Medulla oblongata (tissue), 1 donor: ENCODE measurements at regions not wholly inside any gene's neighbourhood (a gene's known extent, or its start where the extent isn't known, plus 50 kb on each side); places are given as distances from the start of the nearest gene placed in this dataset.
"Not testable (repeated sequence)": the region's sequence is repeated elsewhere in the genome, so short reads cannot be mapped to it uniquely, and the experiment has no call there.

Source experiments
- DNase-seq: peaks from one replicate; pipeline ENCODE4 v3.0.0-alpha.2; 2015; ENCODE audit errors: extremely low spot score

DNA sequence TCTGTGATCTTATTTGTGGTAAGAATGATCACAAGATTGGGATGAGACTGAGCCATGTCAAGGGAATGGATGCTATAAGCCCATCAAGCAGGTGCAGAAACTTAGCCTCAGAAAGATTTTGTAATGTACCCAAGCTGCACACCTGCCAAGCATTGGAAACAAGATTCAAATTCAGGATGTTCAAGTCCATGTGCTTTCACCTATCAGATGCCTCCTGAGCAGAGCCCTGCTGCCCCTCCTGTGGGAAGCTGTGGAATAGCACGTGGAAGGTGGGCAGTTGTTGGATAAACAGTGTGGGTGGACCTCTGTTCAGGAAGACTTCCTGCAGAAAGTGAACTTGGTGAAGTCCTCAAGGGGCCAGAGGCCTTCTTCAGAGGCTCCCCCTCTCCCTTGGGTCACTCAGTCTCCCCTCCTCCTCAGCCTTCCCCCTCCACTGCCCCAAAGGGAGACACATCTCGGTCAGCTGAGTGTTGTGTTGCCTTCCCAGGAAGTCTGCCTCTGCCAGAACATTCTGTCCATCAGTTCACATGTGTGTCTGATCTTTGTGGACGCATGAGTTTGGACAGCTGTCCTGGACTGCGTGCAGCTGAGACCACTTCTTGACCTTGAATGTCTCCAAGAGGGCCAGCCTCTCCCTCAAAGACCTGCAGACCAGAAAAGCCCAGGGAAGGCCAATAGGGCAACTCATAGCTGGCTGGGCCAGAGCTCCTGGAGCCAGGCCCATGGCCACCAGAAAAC is 186.1 kb downstream of the INHBB start:
- no peak for DNase-seq

- no peak for DNase-seq
Measured at GRCh38 chr2:120533625-120534024, 187.7 kb downstream of the INHBB start.

- no peak for DNase-seq
Measured at GRCh38 chr2:120534457-120534856, 188.5 kb downstream of the INHBB start.

- no peak for DNase-seq
Measured at GRCh38 chr2:120535081-120535480, 189.1 kb downstream of the INHBB start.

- DNase-seq, result no peak
Measured at GRCh38 chr2:120536141-120536540, 190.2 kb downstream of the INHBB start.

DNA sequence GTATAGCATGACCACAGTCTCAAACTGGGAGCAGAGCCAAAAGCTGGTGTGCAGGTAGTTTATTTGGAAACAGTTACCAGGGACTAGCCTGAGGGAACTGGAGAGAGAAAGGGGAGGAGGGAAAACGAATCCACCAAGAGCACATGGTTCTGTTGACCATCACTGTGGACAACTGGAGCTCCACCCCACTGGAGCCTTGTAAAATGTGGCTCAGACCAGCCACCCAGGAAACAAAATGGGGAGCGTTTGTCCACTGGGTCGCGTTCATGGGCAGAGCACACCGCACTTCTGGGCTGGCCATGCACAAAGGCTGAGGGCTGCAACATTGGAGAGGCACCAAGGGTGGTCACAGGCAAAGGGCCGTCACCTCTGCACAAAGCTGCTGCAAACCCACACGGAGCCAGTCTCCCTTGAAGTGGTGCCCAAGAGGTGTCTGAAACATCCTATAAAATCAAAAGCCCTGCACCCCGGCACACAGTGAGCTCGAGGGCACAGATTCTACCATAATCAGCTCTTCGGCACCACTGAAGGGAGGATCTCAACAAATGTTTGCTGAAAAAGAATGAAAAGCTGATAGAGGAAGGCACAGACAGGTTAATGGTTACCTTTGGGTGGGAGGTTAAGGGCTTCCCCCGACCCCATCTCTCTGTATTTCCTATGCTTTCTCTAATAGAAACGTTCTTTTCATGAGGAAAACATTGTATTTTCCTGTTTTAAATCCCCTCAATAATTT is 192.9 kb downstream of the INHBB start:
- no peak for DNase-seq

DNA sequence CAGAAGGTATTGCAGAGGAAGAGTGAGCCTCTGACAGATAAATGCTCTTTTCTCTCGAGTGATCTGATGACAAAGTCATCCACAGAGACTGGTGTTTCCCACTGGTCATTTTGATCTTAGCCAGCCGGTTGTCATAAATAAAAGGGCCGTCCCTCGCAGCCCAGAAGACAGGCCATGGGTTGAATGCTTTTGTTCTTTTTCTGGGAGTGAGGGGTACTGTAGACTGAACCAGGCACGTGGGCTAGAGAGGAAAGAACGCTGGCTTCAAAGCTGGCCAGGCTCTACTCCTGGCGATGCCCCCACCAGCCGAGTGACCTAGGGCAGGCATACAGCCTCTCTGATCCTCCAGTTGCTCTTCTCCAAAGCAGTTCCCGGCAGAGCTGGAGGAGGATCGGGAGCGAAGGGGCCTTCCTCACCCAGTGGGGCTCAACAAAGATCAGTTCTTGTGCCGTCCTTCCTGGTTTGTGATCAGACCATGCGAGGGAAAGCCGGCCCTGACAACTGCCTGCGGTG is 193.5 kb downstream of the INHBB start:
- DNase-seq, result no peak

DNA sequence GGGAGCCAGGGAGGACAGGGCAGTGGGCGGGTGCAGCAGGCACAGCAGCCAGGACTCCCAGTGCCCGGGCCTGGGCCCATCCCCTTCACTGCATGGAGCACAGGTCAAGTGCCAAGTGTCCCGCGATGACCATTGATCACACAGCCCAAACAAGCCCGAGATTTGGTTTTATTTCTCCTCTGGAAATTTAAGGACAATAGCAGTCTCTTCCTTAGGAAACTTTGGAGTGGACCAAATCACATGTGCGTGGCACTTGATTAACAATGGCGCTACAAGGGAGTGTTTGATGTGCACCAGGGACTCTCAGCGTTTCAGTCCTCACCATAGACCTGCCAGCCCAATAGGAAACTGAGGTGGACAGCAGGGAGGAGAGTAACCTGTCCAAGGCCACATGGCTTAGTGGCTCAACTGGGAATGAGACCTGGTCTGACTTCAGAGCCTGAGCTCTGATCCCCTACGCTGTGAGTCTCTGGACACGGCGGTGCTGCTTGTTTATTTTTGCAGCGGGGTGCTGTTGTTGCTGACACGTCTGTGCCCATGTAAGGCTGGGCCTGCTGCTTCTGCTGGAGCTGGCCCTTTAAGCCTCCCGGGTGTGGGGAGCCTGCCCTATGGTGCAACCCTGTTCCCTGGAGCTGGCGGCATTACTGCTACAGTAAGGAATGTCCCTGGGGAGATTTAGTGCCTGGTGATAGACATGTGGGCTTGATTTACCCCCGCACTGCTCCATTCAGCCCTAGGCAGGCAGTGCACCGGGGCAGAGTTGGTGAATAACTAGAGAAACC is 194.2 kb downstream of the INHBB start:
- no peak for DNase-seq

- no peak for DNase-seq
Measured at GRCh38 chr2:120540719-120541552, 194.7 kb upstream of the GLI2 start.

GRCh38 chr2:120541553-120541932 is 194.1 kb upstream of the GLI2 start:
- no peak for DNase-seq

- DNase-seq, result no peak
Measured at GRCh38 chr2:120541972-120542670, 193.5 kb upstream of the GLI2 start.

DNA sequence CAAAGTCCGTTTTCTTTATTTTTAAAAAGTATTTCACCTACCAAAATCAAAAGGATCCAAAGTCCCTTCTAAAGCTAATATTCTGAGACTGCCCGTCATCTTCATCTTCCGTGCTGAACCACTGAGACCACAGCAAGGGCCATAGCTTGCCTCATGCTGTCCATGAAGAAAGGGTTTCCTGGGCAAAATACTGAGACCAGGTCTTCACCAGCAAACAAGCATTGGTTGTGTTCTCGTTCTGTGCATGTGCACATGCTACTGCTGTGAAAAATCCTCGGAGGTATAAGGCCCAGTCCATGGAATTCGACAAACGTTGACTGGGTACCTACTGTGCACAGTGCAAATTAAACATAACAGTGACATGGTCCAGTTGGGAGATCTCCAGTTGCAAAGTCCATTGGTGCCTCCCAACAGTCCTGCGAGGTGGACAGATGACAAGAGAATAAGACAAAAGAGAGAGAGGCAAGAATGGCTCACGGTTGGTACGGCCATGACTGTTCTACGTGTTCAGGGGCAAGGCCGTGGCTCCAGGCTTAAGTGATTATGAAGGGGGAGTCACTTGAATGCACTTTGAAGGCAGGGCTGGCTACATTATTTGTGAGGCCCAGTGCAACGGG is 192.6 kb upstream of the GLI2 start:
- no peak for DNase-seq

- no peak for DNase-seq
Measured at GRCh38 chr2:120543899-120544298, 191.8 kb upstream of the GLI2 start.

DNA sequence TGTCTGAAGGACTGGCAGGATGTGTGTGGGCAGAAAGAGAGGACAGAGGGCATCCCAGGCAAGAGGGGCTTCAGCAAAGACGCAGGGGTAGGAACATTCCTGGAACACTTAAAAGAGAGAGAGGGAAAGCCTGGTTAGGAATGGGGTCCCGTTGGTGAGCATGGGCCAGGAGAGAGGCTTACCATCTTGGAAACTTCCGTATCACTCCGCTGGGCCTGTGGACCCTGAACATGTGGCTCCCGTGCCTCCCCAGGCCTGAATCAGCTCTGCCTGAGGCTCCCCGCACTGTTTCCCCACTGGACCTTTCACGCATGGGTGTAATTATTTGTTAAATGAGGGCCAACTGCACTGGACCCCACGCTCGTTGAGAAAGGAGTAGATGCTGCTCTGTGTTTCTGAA is 191.1 kb upstream of the GLI2 start:
- no peak for DNase-seq

GRCh38 chr2:120545007-120545406 is 190.7 kb upstream of the GLI2 start:
- DNase-seq, result not testable (repeated sequence)

- DNase-seq, result no peak
Measured at GRCh38 chr2:120545521-120546047, 190.1 kb upstream of the GLI2 start.

GRCh38 chr2:120546048-120546864 is 189.4 kb upstream of the GLI2 start:
- DNase-seq, result no peak

GRCh38 chr2:120546865-120547390 is 188.7 kb upstream of the GLI2 start:
- DNase-seq, result no peak

- DNase-seq, result no peak
Measured at GRCh38 chr2:120547662-120548061, 188.0 kb upstream of the GLI2 start.
